ENCODE measurements at regions not wholly inside any gene's neighbourhood (a gene's known extent, or its start where the extent isn't known, plus 50 kb on each side); places are given as distances from the start of the nearest gene placed in this dataset.

DNA sequence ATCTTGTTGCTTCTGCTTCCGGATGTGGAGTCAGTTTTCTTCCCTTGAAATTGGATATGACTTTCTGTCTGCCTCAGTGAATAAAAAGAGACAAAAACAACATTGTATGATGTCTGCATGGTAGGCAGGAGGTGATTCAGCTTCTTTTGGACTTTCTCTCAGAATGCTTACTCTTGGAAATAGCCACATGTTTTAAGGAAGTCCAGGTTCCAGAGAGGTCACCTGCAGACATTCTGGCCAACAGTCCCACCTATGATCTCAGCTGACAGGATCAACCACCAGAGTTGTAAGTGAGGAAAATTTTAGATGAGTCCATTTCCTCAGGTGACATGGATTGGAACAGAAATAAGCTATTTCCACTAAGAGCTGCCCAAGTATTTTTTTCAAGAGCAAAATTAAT is 508.7 kb upstream of the FAM98A start:
- BruUV-seq (replicated peaks) = no TSS peak
- H3K9ac ChIP-seq (ENCODE audit: control insufficient read depth, insufficient read depth, low read length) = no peak overlapping the region
- H3K4me3 ChIP-seq = no peak overlapping the region
- WGBS (ENCODE audit: insufficient coverage, insufficient replicate concordance, low lambda C conversion rate, missing lambda C conversion rate) = 85% methylated on average over 1 of the region's 1 CpG
- CTCF ChIA-PET = interaction anchor here (0.6 to 1.5 kb wide), 4 partner anchors 12 to 635 kb away, joined by 3 to 5 read pairs (median 3); no protein-coding TSS in a partner anchor
- H3K27me3 ChIP-seq (replicated peaks in 1 of 2; ENCODE audit: control insufficient read depth in 2 of 2, insufficient read depth in 2 of 2, low read length in 1 of 2) = no peaks in the 10 kb centered on the region; a peak in 1 of 4 replicates
- no peaks in the 10 kb centered on the region for H4K20me1 ChIP-seq (ENCODE audit: control insufficient read depth, insufficient read depth)
- H2AFZ ChIP-seq (ENCODE audit: control insufficient read depth, low read depth, low read length) = no peak overlapping the region
- ATAC-seq (no peak), FAIRE-seq (no peak), DNase-seq (ENCODE audit: low read depth, low spot score) (no peak)
- in situ Hi-C loops (cut with MboI) (no loop called here), intact Hi-C loops (cut with micrococcal nuclease; ENCODE audit: unreplicated experiment) (no loop called here)
- no peaks in the 10 kb centered on the region for H3K9me3 ChIP-seq (replicated peaks; ENCODE audit: control insufficient read depth, insufficient read depth, low read length)
- H3K4me1 ChIP-seq (ENCODE audit: control insufficient read depth, insufficient read depth, low read length) = no peaks in the 10 kb centered on the region
- SMC1A ChIA-PET (ENCODE audit: uncharacterized antibody, unreplicated experiment) = interaction anchor here (1.1 kb wide), 1 partner anchor 9 kb away, joined by 4 read pairs; no protein-coding TSS in a partner anchor
- RAD21 ChIA-PET (ENCODE audit: unreplicated experiment) = no interaction called here
- H3K27ac ChIP-seq (ENCODE audit: control insufficient read depth, insufficient read depth) = no peak overlapping the region
- POLR2A ChIA-PET = no interaction called here
- no peak overlapping the region for H3K4me2 ChIP-seq (ENCODE audit: control insufficient read depth, insufficient read depth)
- no peaks in the 10 kb centered on the region for H3K79me2 ChIP-seq (ENCODE audit: control insufficient read depth, insufficient read depth, low read length)
- H3K36me3 ChIP-seq (ENCODE audit: control insufficient read depth in 2 of 2, insufficient read depth in 2 of 2, low read length in 1 of 2) = no peaks in the 10 kb centered on the region
- no peak for TF ChIP-seq SIN3A (IDR thresholded peaks at IDR 0.05; ENCODE audit: low read depth, low read length)
- TF ChIP-seq ETV6 (conservative IDR thresholded peaks at IDR 0.05 in 1 of 2, IDR thresholded peaks at IDR 0.05 in 1 of 2; ENCODE audit: borderline replicate concordance in 1 of 2, low read depth in 1 of 2) = no peak
- TF ChIP-seq, protein P1, sequence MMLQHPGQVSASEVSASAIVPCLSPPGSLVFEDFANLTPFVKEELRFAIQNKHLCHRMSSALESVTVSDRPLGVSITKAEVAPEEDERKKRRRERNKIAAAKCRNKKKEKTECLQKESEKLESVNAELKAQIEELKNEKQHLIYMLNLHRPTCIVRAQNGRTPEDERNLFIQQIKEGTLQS (IDR thresholded peaks at IDR 0.05; ENCODE audit: borderline replicate concordance, extremely low read depth, low read depth, low read length) = no peak
- TF ChIP-seq, protein P2, sequence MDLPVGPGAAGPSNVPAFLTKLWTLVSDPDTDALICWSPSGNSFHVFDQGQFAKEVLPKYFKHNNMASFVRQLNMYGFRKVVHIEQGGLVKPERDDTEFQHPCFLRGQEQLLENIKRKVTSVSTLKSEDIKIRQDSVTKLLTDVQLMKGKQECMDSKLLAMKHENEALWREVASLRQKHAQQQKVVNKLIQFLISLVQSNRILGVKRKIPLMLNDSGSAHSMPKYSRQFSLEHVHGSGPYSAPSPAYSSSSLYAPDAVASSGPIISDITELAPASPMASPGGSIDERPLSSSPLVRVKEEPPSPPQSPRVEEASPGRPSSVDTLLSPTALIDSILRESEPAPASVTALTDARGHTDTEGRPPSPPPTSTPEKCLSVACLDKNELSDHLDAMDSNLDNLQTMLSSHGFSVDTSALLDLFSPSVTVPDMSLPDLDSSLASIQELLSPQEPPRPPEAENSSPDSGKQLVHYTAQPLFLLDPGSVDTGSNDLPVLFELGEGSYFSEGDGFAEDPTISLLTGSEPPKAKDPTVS (IDR thresholded peaks at IDR 0.05; ENCODE audit: low read depth, low read length) = no peak
- TF ChIP-seq, protein P3, sequence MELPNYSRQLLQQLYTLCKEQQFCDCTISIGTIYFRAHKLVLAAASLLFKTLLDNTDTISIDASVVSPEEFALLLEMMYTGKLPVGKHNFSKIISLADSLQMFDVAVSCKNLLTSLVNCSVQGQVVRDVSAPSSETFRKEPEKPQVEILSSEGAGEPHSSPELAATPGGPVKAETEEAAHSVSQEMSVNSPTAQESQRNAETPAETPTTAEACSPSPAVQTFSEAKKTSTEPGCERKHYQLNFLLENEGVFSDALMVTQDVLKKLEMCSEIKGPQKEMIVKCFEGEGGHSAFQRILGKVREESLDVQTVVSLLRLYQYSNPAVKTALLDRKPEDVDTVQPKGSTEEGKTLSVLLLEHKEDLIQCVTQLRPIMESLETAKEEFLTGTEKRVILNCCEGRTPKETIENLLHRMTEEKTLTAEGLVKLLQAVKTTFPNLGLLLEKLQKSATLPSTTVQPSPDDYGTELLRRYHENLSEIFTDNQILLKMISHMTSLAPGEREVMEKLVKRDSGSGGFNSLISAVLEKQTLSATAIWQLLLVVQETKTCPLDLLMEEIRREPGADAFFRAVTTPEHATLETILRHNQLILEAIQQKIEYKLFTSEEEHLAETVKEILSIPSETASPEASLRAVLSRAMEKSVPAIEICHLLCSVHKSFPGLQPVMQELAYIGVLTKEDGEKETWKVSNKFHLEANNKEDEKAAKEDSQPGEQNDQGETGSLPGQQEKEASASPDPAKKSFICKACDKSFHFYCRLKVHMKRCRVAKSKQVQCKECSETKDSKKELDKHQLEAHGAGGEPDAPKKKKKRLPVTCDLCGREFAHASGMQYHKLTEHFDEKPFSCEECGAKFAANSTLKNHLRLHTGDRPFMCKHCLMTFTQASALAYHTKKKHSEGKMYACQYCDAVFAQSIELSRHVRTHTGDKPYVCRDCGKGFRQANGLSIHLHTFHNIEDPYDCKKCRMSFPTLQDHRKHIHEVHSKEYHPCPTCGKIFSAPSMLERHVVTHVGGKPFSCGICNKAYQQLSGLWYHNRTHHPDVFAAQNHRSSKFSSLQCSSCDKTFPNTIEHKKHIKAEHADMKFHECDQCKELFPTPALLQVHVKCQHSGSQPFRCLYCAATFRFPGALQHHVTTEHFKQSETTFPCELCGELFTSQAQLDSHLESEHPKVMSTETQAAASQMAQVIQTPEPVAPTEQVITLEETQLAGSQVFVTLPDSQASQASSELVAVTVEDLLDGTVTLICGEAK (IDR thresholded peaks at IDR 0.05; ENCODE audit: borderline replicate concordance) = no peak
- TF ChIP-seq RCOR1 (conservative IDR thresholded peaks at IDR 0.05; ENCODE audit: low read depth, low read length) = no peak
- TF ChIP-seq NFIC (IDR thresholded peaks at IDR 0.05; ENCODE audit: low read depth, low read length) = no peak
- no peak for TF ChIP-seq BMI1 (IDR thresholded peaks at IDR 0.05; ENCODE audit: borderline replicate concordance)
- TF ChIP-seq, protein P4, sequence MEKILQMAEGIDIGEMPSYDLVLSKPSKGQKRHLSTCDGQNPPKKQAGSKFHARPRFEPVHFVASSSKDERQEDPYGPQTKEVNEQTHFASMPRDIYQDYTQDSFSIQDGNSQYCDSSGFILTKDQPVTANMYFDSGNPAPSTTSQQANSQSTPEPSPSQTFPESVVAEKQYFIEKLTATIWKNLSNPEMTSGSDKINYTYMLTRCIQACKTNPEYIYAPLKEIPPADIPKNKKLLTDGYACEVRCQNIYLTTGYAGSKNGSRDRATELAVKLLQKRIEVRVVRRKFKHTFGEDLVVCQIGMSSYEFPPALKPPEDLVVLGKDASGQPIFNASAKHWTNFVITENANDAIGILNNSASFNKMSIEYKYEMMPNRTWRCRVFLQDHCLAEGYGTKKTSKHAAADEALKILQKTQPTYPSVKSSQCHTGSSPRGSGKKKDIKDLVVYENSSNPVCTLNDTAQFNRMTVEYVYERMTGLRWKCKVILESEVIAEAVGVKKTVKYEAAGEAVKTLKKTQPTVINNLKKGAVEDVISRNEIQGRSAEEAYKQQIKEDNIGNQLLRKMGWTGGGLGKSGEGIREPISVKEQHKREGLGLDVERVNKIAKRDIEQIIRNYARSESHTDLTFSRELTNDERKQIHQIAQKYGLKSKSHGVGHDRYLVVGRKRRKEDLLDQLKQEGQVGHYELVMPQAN (conservative IDR thresholded peaks at IDR 0.05) = no peak
- TF ChIP-seq, protein P5, sequence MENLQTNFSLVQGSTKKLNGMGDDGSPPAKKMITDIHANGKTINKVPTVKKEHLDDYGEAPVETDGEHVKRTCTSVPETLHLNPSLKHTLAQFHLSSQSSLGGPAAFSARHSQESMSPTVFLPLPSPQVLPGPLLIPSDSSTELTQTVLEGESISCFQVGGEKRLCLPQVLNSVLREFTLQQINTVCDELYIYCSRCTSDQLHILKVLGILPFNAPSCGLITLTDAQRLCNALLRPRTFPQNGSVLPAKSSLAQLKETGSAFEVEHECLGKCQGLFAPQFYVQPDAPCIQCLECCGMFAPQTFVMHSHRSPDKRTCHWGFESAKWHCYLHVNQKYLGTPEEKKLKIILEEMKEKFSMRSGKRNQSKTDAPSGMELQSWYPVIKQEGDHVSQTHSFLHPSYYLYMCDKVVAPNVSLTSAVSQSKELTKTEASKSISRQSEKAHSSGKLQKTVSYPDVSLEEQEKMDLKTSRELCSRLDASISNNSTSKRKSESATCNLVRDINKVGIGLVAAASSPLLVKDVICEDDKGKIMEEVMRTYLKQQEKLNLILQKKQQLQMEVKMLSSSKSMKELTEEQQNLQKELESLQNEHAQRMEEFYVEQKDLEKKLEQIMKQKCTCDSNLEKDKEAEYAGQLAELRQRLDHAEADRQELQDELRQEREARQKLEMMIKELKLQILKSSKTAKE (IDR thresholded peaks at IDR 0.05; ENCODE audit: low read depth, poor library complexity, severe bottlenecking) = no peak

Measured in GM12878 (cell line).